ENCODE measurements at regions not wholly inside any gene's neighbourhood (a gene's known extent, or its start where the extent isn't known, plus 50 kb on each side); places are given as distances from the start of the nearest gene placed in this dataset.
"Not testable (repeated sequence)": the region's sequence is repeated elsewhere in the genome, so short reads cannot be mapped to it uniquely, and the experiment has no call there.

DNA sequence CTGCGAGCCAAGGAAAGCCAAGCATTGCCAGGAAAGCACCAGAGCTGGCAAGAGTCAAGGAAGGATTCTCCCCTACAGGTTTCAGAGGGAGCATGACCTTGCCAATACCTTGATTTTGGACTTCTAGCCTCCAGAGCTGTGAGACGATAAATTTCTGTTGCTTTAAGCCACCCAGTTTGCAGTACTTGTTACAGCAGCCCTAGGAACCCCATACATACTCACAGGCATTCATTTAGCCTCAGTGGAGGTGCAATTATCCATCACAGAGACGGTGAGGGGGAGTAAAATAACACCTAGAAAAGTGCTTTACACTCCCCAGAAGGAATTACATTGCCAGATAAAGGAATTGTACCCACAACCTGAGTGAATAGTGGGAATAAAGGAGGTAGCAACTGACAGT lies 167.4 kb upstream of the NFIA start:
- no peak overlapping the region for H3K27ac ChIP-seq
- ChIA-PET CTCF (no interaction called here), POLR2A (ENCODE audit: low non-redundant PET) (no interaction called here)
- no peak for DNase-seq (ENCODE audit: low spot score)
- TF ChIP-seq, protein P1, sequence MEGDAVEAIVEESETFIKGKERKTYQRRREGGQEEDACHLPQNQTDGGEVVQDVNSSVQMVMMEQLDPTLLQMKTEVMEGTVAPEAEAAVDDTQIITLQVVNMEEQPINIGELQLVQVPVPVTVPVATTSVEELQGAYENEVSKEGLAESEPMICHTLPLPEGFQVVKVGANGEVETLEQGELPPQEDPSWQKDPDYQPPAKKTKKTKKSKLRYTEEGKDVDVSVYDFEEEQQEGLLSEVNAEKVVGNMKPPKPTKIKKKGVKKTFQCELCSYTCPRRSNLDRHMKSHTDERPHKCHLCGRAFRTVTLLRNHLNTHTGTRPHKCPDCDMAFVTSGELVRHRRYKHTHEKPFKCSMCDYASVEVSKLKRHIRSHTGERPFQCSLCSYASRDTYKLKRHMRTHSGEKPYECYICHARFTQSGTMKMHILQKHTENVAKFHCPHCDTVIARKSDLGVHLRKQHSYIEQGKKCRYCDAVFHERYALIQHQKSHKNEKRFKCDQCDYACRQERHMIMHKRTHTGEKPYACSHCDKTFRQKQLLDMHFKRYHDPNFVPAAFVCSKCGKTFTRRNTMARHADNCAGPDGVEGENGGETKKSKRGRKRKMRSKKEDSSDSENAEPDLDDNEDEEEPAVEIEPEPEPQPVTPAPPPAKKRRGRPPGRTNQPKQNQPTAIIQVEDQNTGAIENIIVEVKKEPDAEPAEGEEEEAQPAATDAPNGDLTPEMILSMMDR (conservative IDR thresholded peaks at IDR 0.05; ENCODE audit: low read depth) = no peak

DNA sequence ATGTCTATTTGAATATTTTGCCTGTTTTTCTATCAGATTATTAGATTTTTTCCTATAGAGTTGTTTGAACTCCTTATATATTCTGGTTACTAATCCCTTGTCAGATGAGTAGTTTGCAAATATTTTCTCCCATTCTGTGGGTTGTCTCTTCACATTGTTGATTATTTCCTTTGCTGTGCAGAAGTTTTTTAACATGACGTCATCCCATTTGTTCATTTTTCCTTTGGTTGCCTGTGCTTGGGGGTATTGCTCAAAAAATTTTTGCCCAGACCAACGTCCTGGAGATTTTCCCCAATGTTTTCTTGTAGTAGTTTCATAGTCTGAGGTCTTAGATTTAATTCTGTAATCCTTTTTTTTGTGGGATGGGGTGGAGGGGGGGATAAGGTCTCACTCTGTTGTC lies 168.7 kb upstream of the NFIA start:
- DNase-seq (ENCODE audit: low spot score); POLR2A ChIA-PET (ENCODE audit: low non-redundant PET); H3K27ac ChIP-seq; CTCF ChIA-PET: not testable (repeated sequence)

- DNase-seq (ENCODE audit: low spot score) = no peak
- POLR2A ChIA-PET (ENCODE audit: low non-redundant PET) = no interaction called here
- no peak overlapping the region for H3K27ac ChIP-seq
- CTCF ChIA-PET = no interaction called here
- TF ChIP-seq, protein P1 (conservative IDR thresholded peaks at IDR 0.05; ENCODE audit: low read depth) = no peak
These were observed 169.3 kb upstream of the NFIA start for GRCh38 chr1:60913039-60913438.

- POLR2A ChIA-PET (ENCODE audit: low non-redundant PET) = no interaction called here
- TF ChIP-seq, protein P1 (conservative IDR thresholded peaks at IDR 0.05; ENCODE audit: low read depth) = no peak
- no peak for DNase-seq (ENCODE audit: low spot score)
- no peak overlapping the region for H3K27ac ChIP-seq
- CTCF ChIA-PET = interaction anchor here (0.5 to 1.0 kb wide), 2 partner anchors 63 to 941 kb away, joined by 3 to 7 read pairs; no protein-coding TSS in a partner anchor
These were observed 170.2 kb upstream of the NFIA start for GRCh38 chr1:60911966-60912697.

GRCh38 chr1:60908159-60908558 lies 174.2 kb upstream of the NFIA start:
- DNase-seq (ENCODE audit: low spot score) = no peak
- POLR2A ChIA-PET (ENCODE audit: low non-redundant PET) = no interaction called here

GRCh38 chr1:60906526-60906925 lies 175.8 kb upstream of the NFIA start:
- CTCF ChIA-PET = interaction anchor here (0.6 kb wide), 1 partner anchor 58 kb away, joined by 3 read pairs; no protein-coding TSS in a partner anchor

More at GRCh38 chr1:60908159-60908558, 174.2 kb upstream of the NFIA start:
- H3K27ac ChIP-seq = no peak overlapping the region
- CTCF ChIA-PET = interaction anchor here (0.6 kb wide), 1 partner anchor 43 kb away, joined by 3 read pairs; no protein-coding TSS in a partner anchor
- TF ChIP-seq, protein P1 (conservative IDR thresholded peaks at IDR 0.05; ENCODE audit: low read depth) = no peak

DNA sequence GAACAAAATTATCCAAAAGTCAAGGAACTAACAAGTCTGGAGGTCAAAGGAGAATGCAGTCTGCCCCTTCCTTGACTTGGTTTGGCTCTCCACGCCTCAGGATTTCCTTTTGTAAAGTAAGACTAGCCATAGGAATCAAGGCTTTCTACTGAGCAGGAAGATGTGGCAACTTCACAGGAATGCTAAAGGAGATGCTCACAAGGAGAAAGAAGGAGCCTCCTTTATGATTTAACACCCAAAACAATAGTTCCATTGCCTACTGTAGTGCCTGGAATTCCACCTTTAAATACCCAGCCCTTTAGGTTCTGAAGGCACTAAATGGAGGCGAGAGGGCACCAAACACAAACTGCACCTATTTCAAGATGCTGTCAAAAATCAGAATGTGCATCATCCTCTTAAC lies 176.3 kb upstream of the NFIA start:
- ChIA-PET POLR2A (ENCODE audit: low non-redundant PET) (no interaction called here), CTCF (no interaction called here)
- no peak overlapping the region for H3K27ac ChIP-seq
- TF ChIP-seq, protein P1 (conservative IDR thresholded peaks at IDR 0.05; ENCODE audit: low read depth) = no peak
- no peak for DNase-seq (ENCODE audit: low spot score)

More at GRCh38 chr1:60906526-60906925, 175.8 kb upstream of the NFIA start:
- POLR2A ChIA-PET (ENCODE audit: low non-redundant PET) = no interaction called here
- no peak for DNase-seq (ENCODE audit: low spot score)
- TF ChIP-seq, protein P1 (conservative IDR thresholded peaks at IDR 0.05; ENCODE audit: low read depth) = no peak
- no peak overlapping the region for H3K27ac ChIP-seq
